OCI-LY1 (cell line): ENCODE measurements at regions not wholly inside any gene's neighbourhood (a gene's known extent, or its start where the extent isn't known, plus 50 kb on each side); places are given as distances from the start of the nearest gene placed in this dataset.

ENCODE experiments used
- CTCF ChIP-seq: fragments of 200-600 bp; sonication (generic), shearing (Covaris generic); IDR thresholded peaks from 2 replicates; pipeline ENCODE4 v1.5.1; 2017; ENCODE audit warnings: mild to moderate bottlenecking, antibody characterized with exemption, low read length, moderate library complexity, mixed read lengths
- EZH2 ChIP-seq: fragments of 200-600 bp; sonication (generic), shearing (Covaris generic); IDR thresholded peaks from 2 replicates; pipeline ENCODE4 v1.8.0; 2017; ENCODE audit warnings: borderline replicate concordance, mixed run types, mild to moderate bottlenecking, antibody characterized with exemption, low read length, moderate library complexity, mixed read lengths

GRCh38 chr19:27764186-27764804 is 1448.7 kb downstream of the UQCRFS1 start:
- TF ChIP-seq CTCF (no peak), EZH2 (no peak)
